HepG2 (cell line): ENCODE measurements at regions not wholly inside any gene's neighbourhood (a gene's known extent, or its start where the extent isn't known, plus 50 kb on each side); places are given as distances from the start of the nearest gene placed in this dataset.

Experiments used
- ATAC-seq: fragments of 200-7000 bp; cut with Tn5 transposase; 3 replicates; pipeline ENCODE4 v1.9.1; 2020; ENCODE audit warnings: mild to moderate bottlenecking, moderate library complexity
- BruUV-seq: library from RNA; stranded (reverse); fragments of 400-500 nt; replicated peaks from 2 replicates; lab custom pipeline; 2021; lab: Mats Ljungman, UMichigan
- CTCF ChIA-PET: fragments of 300-600 bp; formaldehyde crosslinking; extraction: SDS; loops from one replicate; lab custom pipeline; 2021; ENCODE audit warnings: low total read pairs, inconsistent platforms, low intra/inter-chr PET ratio; lab: Yijun Ruan, JAX
- POLR2A ChIA-PET: fragments of 350-600 bp; sonication (Branson Sonifier 250); formaldehyde crosslinking; loops from one replicate; lab custom pipeline; 2020; ENCODE audit warnings: antibody characterized with exemption, inconsistent platforms; lab: Yijun Ruan, JAX
- DNase-seq: peaks from one replicate; pipeline ENCODE4 v3.0.0-alpha.2; 2015; ENCODE audit warnings: low spot score
- FAIRE-seq: peaks from 3 replicates; lab custom pipeline; 2011; peaks lifted over from hg19 to GRCh38; lab: Jason Lieb, UNC
- H2AFZ ChIP-seq: one replicate; pipeline ENCODE4 v1.6.1; 2011; ENCODE audit warnings: low read length, inconsistent platforms
- H3K27ac ChIP-seq: fragments of 300-600 bp; 3 replicates; pipeline ENCODE4 v1.8.0; 2011; ENCODE audit warnings: mixed run types, mild to moderate bottlenecking, mixed read lengths, low read length, inconsistent platforms; ENCODE audit not compliant: insufficient read depth; ENCODE audit errors: extremely low read length
- H3K27me3 ChIP-seq, 2 experiments: fragments of 200-600 bp in 1 of 2; 2 replicates in 1 of 2; 3 replicates in 1 of 2; pipeline versions ENCODE4 v1.6.0 to v1.8.0; 2011; ENCODE audit warnings: low read length in 2 of 2, mild to moderate bottlenecking in 2 of 2, moderate library complexity in 2 of 2, inconsistent platforms in 1 of 2; ENCODE audit not compliant: insufficient read depth in 2 of 2, control insufficient read depth in 1 of 2
- H3K36me3 ChIP-seq, 2 experiments: fragments of 200-600 bp in 1 of 2; replicated peaks in 1 of 2; 2 replicates in 1 of 2; 3 replicates in 1 of 2; pipeline versions ENCODE4 v1.5.1 to v1.8.0; 2011; ENCODE audit warnings: low read length in 2 of 2, inconsistent platforms in 1 of 2; ENCODE audit not compliant: insufficient read depth in 2 of 2, control insufficient read depth in 1 of 2
- H3K4me1 ChIP-seq: 2 replicates; pipeline ENCODE4 v1.5.1; 2012; ENCODE audit warnings: low read length, inconsistent platforms; ENCODE audit not compliant: insufficient read depth
- H3K4me2 ChIP-seq: 2 replicates; pipeline ENCODE4 v1.6.0; 2011; ENCODE audit warnings: low read depth, low read length, inconsistent platforms
- H3K4me3 ChIP-seq, 3 experiments: fragments of 200-600 bp in 1 of 3; sonication (generic), shearing (Covaris generic) in 1 of 3; replicated peaks in 1 of 3; 2 replicates each; pipeline ENCODE4 v1.5.1; 2011 to 2016; ENCODE audit warnings: low read length in 3 of 3, inconsistent platforms in 2 of 3, low read depth in 2 of 3, mild to moderate bottlenecking in 2 of 3, control low read depth in 1 of 3, mixed read lengths in 1 of 3; ENCODE audit not compliant: insufficient read depth in 1 of 3
- H3K79me2 ChIP-seq: one replicate; pipeline ENCODE4 v1.6.1; 2011; ENCODE audit warnings: low read length, inconsistent platforms; ENCODE audit not compliant: insufficient read depth
- H3K9ac ChIP-seq: 2 replicates; pipeline ENCODE4 v1.6.0; 2011; ENCODE audit warnings: mild to moderate bottlenecking, low read depth, low read length, inconsistent platforms; ENCODE audit not compliant: insufficient read depth
- H3K9me3 ChIP-seq: 2 replicates; pipeline ENCODE4 v1.5.1; 2012; ENCODE audit warnings: mild to moderate bottlenecking, low read length
- H4K20me1 ChIP-seq: 2 replicates; pipeline ENCODE4 v1.6.0; 2011; ENCODE audit warnings: inconsistent platforms, mild to moderate bottlenecking, low read length, moderate library complexity; ENCODE audit not compliant: insufficient read depth
- BORCS8-MEF2B ChIP-seq: sonication (generic); formaldehyde crosslinking; IDR thresholded peaks from 2 replicates; pipeline ENCODE4 v1.8.0; 2022; ENCODE audit warnings: mild to moderate bottlenecking, missing genetic modification reagents
- CBFB ChIP-seq: sonication (generic); formaldehyde crosslinking; IDR thresholded peaks from 2 replicates; pipeline ENCODE4 v1.4.0; 2020; ENCODE audit warnings: missing genetic modification reagents
- HDAC2 ChIP-seq: sonication (generic); formaldehyde crosslinking; IDR thresholded peaks from 2 replicates; pipeline ENCODE4 v1.4.0; 2020; ENCODE audit warnings: missing genetic modification reagents
- HOXA5 ChIP-seq: sonication (generic); formaldehyde crosslinking; IDR thresholded peaks from 2 replicates; pipeline ENCODE4 v1.4.0; 2020; ENCODE audit warnings: missing genetic modification reagents
- NR2C2 ChIP-seq: sonication (generic); formaldehyde crosslinking; IDR thresholded peaks from 2 replicates; pipeline ENCODE4 v1.4.0; 2020; ENCODE audit warnings: missing genetic modification reagents, mild to moderate bottlenecking, moderate library complexity, borderline replicate concordance
- NR2F6 ChIP-seq, 2 experiments: IDR thresholded peaks; 2 replicates each; pipeline ENCODE4 v1.6.1; 2016; ENCODE audit warnings: antibody characterized with exemption in 1 of 2, mild to moderate bottlenecking in 1 of 2
- PAWR ChIP-seq: sonication (generic); formaldehyde crosslinking; IDR thresholded peaks from 2 replicates; pipeline ENCODE4 v1.4.0; 2020; ENCODE audit warnings: missing genetic modification reagents, mild to moderate bottlenecking, borderline replicate concordance
- XRCC5 ChIP-seq: fragments of 200-400 bp; formaldehyde crosslinking; optimal IDR thresholded peaks from 2 replicates; pipeline ENCODE3; 2017; ENCODE audit warnings: mild to moderate bottlenecking, low read length
- ZNF138 ChIP-seq: sonication (generic); formaldehyde crosslinking; IDR thresholded peaks from 2 replicates; pipeline ENCODE4 v1.5.0; 2020; ENCODE audit warnings: mild to moderate bottlenecking, low read depth, missing genetic modification reagents
- WGBS: methylation state at CpG from one replicate; pipeline ENCODE4 v1.1.6; 2017; ENCODE audit warnings: low lambda C conversion rate; 5-methylcytosine and 5-hydroxymethylcytosine counted together
- in situ Hi-C: cut with HindIII; loops from 2 replicates; pipeline ENCODE4 v1.10.0; 2017; ENCODE audit warnings: low pct_unique_long_range_greater_than_20kb; ENCODE audit not compliant: extremely low pct_ligation_motif_present
- intact Hi-C: fragments of 100-400 bp; cut with micrococcal nuclease; formaldehyde crosslinking; loops from one replicate; pipeline ENCODE4 v1.10.0; 2022; ENCODE audit not compliant: unreplicated experiment
- TF ChIP-seq, protein P1 (sequence below): sonication (generic); formaldehyde crosslinking; IDR thresholded peaks from 2 replicates; pipeline ENCODE4; 2020; ENCODE audit warnings: missing genetic modification reagents, mild to moderate bottlenecking, borderline replicate concordance
- TF ChIP-seq, protein P2 (sequence below): sonication (generic); formaldehyde crosslinking; IDR thresholded peaks from 2 replicates; pipeline ENCODE4 v1.5.1; 2020; ENCODE audit warnings: mild to moderate bottlenecking, missing genetic modification reagents, borderline replicate concordance
- TF ChIP-seq, protein P3 (sequence below): IDR thresholded peaks from 2 replicates; pipeline ENCODE4 v1.6.1; 2012; ENCODE audit warnings: low read length, improper control_type of control experiment

DNA sequence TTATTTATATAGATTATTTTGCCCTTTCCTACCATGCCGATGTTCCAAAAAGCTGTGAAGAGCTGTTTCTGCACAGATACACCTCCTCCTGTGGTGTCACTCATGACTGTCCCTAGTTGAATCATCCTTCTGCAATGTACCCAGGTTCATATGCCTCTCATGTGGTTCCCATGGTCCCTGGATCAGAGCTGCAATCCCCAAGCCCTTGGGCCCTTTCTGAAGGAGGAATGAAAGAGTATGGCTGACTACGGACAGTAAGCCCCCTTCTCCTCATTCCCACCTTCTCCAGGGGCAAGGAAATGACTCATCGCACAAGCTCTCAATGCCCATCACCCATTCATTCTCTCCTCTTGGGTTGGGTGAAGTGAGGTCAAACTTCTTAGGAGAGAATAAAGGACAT lies 63.9 kb upstream of the ACVR1 start (continued):
- TF ChIP-seq PAWR (CRISPR knock-in tag) (no peak), HDAC2 (no peak)
- TF ChIP-seq, protein P1, sequence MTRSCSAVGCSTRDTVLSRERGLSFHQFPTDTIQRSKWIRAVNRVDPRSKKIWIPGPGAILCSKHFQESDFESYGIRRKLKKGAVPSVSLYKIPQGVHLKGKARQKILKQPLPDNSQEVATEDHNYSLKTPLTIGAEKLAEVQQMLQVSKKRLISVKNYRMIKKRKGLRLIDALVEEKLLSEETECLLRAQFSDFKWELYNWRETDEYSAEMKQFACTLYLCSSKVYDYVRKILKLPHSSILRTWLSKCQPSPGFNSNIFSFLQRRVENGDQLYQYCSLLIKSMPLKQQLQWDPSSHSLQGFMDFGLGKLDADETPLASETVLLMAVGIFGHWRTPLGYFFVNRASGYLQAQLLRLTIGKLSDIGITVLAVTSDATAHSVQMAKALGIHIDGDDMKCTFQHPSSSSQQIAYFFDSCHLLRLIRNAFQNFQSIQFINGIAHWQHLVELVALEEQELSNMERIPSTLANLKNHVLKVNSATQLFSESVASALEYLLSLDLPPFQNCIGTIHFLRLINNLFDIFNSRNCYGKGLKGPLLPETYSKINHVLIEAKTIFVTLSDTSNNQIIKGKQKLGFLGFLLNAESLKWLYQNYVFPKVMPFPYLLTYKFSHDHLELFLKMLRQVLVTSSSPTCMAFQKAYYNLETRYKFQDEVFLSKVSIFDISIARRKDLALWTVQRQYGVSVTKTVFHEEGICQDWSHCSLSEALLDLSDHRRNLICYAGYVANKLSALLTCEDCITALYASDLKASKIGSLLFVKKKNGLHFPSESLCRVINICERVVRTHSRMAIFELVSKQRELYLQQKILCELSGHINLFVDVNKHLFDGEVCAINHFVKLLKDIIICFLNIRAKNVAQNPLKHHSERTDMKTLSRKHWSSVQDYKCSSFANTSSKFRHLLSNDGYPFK, result no peak
- TF ChIP-seq, all 625 proteins: peak for 0

DNA sequence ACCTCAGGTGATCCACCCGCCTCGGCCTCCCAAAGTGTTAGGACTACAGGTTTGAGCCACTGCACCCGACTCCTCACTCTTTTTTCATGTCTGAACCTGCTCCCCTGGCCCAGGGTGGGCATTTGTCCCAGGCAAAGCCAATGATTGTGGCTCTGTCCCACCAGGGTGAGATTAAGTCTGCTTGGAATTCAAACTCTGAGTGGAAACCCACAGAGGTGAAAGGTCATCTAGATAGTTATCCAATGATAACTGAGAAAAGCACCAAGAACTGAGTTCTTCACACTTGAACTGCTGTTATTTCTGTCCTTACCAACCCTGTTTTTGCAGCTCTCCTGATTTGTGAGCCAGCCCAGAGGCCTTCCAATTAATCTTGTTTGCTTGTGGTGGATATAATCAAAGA lies 62.4 kb upstream of the ACVR1 start:
- Histone ChIP-seq H3K36me3 (no peaks in the 10 kb centered on the region), H3K27ac (no peak overlapping the region), H2AFZ (no peak overlapping the region), H4K20me1 (no peaks in the 10 kb centered on the region), H3K4me3 (no peak overlapping the region; a peak in 1 of 6 replicates), H3K9me3 (no peaks in the 10 kb centered on the region), H3K4me1 (peaks cover 12% of the 10 kb centered on the region), H3K4me2 (peak overlapping the region; percentile 38; the same call in 1 of the 2 replicates), H3K9ac (no peak overlapping the region), H3K27me3 (peaks cover 0 to 6% of the 10 kb centered on the region in 2 experiments; a peak in 1 of 5 replicates), H3K79me2 (no peaks in the 10 kb centered on the region)
- intact Hi-C loops, result loop anchor here (2.0 kb wide), 1 partner anchor 62 kb away; the partner anchor contains the start of gene ACVR1
- POLR2A ChIA-PET, result no interaction called here
- CTCF ChIA-PET, result no interaction called here
- in situ Hi-C loops, result no loop called here
- ATAC-seq, result peak; percentile 61
- 71% methylated on average over 3 of the region's 3 CpGs for WGBS
- DNase-seq, result no peak
- BruUV-seq, result no TSS peak
- FAIRE-seq, result no peak
- TF ChIP-seq, protein P2, sequence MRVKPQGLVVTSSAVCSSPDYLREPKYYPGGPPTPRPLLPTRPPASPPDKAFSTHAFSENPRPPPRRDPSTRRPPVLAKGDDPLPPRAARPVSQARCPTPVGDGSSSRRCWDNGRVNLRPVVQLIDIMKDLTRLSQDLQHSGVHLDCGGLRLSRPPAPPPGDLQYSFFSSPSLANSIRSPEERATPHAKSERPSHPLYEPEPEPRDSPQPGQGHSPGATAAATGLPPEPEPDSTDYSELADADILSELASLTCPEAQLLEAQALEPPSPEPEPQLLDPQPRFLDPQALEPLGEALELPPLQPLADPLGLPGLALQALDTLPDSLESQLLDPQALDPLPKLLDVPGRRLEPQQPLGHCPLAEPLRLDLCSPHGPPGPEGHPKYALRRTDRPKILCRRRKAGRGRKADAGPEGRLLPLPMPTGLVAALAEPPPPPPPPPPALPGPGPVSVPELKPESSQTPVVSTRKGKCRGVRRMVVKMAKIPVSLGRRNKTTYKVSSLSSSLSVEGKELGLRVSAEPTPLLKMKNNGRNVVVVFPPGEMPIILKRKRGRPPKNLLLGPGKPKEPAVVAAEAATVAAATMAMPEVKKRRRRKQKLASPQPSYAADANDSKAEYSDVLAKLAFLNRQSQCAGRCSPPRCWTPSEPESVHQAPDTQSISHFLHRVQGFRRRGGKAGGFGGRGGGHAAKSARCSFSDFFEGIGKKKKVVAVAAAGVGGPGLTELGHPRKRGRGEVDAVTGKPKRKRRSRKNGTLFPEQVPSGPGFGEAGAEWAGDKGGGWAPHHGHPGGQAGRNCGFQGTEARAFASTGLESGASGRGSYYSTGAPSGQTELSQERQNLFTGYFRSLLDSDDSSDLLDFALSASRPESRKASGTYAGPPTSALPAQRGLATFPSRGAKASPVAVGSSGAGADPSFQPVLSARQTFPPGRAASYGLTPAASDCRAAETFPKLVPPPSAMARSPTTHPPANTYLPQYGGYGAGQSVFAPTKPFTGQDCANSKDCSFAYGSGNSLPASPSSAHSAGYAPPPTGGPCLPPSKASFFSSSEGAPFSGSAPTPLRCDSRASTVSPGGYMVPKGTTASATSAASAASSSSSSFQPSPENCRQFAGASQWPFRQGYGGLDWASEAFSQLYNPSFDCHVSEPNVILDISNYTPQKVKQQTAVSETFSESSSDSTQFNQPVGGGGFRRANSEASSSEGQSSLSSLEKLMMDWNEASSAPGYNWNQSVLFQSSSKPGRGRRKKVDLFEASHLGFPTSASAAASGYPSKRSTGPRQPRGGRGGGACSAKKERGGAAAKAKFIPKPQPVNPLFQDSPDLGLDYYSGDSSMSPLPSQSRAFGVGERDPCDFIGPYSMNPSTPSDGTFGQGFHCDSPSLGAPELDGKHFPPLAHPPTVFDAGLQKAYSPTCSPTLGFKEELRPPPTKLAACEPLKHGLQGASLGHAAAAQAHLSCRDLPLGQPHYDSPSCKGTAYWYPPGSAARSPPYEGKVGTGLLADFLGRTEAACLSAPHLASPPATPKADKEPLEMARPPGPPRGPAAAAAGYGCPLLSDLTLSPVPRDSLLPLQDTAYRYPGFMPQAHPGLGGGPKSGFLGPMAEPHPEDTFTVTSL (CRISPR knock-in tag), result no peak
- TF ChIP-seq, protein P3, sequence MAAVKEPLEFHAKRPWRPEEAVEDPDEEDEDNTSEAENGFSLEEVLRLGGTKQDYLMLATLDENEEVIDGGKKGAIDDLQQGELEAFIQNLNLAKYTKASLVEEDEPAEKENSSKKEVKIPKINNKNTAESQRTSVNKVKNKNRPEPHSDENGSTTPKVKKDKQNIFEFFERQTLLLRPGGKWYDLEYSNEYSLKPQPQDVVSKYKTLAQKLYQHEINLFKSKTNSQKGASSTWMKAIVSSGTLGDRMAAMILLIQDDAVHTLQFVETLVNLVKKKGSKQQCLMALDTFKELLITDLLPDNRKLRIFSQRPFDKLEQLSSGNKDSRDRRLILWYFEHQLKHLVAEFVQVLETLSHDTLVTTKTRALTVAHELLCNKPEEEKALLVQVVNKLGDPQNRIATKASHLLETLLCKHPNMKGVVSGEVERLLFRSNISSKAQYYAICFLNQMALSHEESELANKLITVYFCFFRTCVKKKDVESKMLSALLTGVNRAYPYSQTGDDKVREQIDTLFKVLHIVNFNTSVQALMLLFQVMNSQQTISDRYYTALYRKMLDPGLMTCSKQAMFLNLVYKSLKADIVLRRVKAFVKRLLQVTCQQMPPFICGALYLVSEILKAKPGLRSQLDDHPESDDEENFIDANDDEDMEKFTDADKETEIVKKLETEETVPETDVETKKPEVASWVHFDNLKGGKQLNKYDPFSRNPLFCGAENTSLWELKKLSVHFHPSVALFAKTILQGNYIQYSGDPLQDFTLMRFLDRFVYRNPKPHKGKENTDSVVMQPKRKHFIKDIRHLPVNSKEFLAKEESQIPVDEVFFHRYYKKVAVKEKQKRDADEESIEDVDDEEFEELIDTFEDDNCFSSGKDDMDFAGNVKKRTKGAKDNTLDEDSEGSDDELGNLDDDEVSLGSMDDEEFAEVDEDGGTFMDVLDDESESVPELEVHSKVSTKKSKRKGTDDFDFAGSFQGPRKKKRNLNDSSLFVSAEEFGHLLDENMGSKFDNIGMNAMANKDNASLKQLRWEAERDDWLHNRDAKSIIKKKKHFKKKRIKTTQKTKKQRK, result no peak
- TF ChIP-seq BORCS8-MEF2B (CRISPR knock-in tag), result no peak
- no peak for TF ChIP-seq CBFB (CRISPR knock-in tag)
- no peak for TF ChIP-seq HOXA5
- TF ChIP-seq NR2F6 (IDR thresholded peaks at IDR 0.05), result peak; percentile 82
- TF ChIP-seq NR2F6 (CRISPR knock-in tag; IDR thresholded peaks at IDR 0.05), result no peak; the same call in 1 of the 2 replicates
- peak; percentile 32; the same call in 1 of the 2 replicates for TF ChIP-seq NR2C2 (CRISPR knock-in tag)
- TF ChIP-seq XRCC5, result no peak
- TF ChIP-seq ZNF138 (CRISPR knock-in tag), result no peak
